NCI-H510A treated with DMSO at 0.1 percent for 48 hours (cell line): ENCODE measurements at regions not wholly inside any gene's neighbourhood (a gene's known extent, or its start where the extent isn't known, plus 50 kb on each side); places are given as distances from the start of the nearest gene placed in this dataset.
"Not testable (repeated sequence)": the region's sequence is repeated elsewhere in the genome, so short reads cannot be mapped to it uniquely, and the experiment has no call there.

ENCODE experiments used
- DNase-seq: peaks from one replicate; lab custom pipeline; 2025; lab: John Stamatoyannopoulos, UW

GRCh38 chr6:43884652-43885022, 114.6 kb downstream of the VEGFA start:
- DNase-seq = no peak

- no peak for DNase-seq
Observed at GRCh38 chr6:43883847-43884651, 114.0 kb downstream of the VEGFA start.

GRCh38 chr6:43882690-43883448, 112.9 kb downstream of the VEGFA start:
- DNase-seq = not testable (repeated sequence)

GRCh38 chr6:43880236-43881137, 110.5 kb downstream of the VEGFA start:
- no peak for DNase-seq

GRCh38 chr6:43879722-43880121, 109.7 kb downstream of the VEGFA start:
- DNase-seq = no peak

GRCh38 chr6:43878823-43879495, 108.9 kb downstream of the VEGFA start:
- no peak for DNase-seq

- DNase-seq = no peak
Observed at GRCh38 chr6:43878127-43878634, 108.2 kb downstream of the VEGFA start.

GRCh38 chr6:43877463-43878126, 107.6 kb downstream of the VEGFA start:
- DNase-seq = no peak

GRCh38 chr6:43877036-43877435, 107.0 kb downstream of the VEGFA start:
- no peak for DNase-seq

GRCh38 chr6:43876602-43877001, 106.6 kb downstream of the VEGFA start:
- no peak for DNase-seq

- DNase-seq = no peak
Observed at GRCh38 chr6:43875849-43876572, 106.0 kb downstream of the VEGFA start.

GRCh38 chr6:43874814-43875590, 105.0 kb downstream of the VEGFA start:
- DNase-seq = no peak

- DNase-seq = peak; percentile 98
Observed at GRCh38 chr6:43873806-43874714, 104.0 kb downstream of the VEGFA start.

- DNase-seq = peak; percentile 90
Observed at GRCh38 chr6:43871933-43872332, 101.9 kb downstream of the VEGFA start.

- DNase-seq = no peak
Observed at GRCh38 chr6:43871284-43871683, 101.3 kb downstream of the VEGFA start.

- DNase-seq = no peak
Observed at GRCh38 chr6:43870660-43871061, 100.7 kb downstream of the VEGFA start.

- DNase-seq = no peak
Observed at GRCh38 chr6:43869792-43870659, 100.0 kb downstream of the VEGFA start.
